Panc1 (cell line): ENCODE measurements at regions not wholly inside any gene's neighbourhood (a gene's known extent, or its start where the extent isn't known, plus 50 kb on each side); places are given as distances from the start of the nearest gene placed in this dataset.

Experiments used
- ATAC-seq: fragments of 200-7000 bp; cut with Tn5 transposase; 2 replicates; pipeline ENCODE4 v1.9.1; 2020; ENCODE audit warnings: mild to moderate bottlenecking, moderate library complexity
- BruUV-seq: library from RNA; stranded (reverse); fragments of 400-500 nt; replicated peaks from 2 replicates; lab custom pipeline; 2021; lab: Mats Ljungman, UMichigan
- CTCF ChIA-PET: fragments of 300-600 bp; sonication (Branson Sonifier 250); formaldehyde crosslinking; loops from one replicate; lab custom pipeline; 2022; ENCODE audit warnings: antibody characterized with exemption; lab: Charles Lee
- POLR2A ChIA-PET: fragments of 300-600 bp; sonication (Branson Sonifier 250); formaldehyde crosslinking; loops from one replicate; lab custom pipeline; 2022; ENCODE audit warnings: antibody characterized with exemption; lab: Charles Lee
- DNase-seq: peaks from one replicate; pipeline ENCODE4 v3.0.0-alpha.2; 2010; ENCODE audit warnings: low read depth, low spot score
- H3K27ac ChIP-seq: 2 replicates; pipeline ENCODE4 v1.5.1; 2011; ENCODE audit warnings: mild to moderate bottlenecking, low read length, inconsistent platforms
- H3K27me3 ChIP-seq: fragments of 200-500 bp; sonication (Bioruptor generic); 2 replicates; pipeline ENCODE4 v1.6.0; 2014; ENCODE audit warnings: low read length, inconsistent platforms; ENCODE audit not compliant: control insufficient read depth, insufficient read depth
- H3K36me3 ChIP-seq: fragments of 200-500 bp; sonication (Bioruptor generic); 2 replicates; pipeline ENCODE4 v1.5.1; 2014; ENCODE audit warnings: inconsistent platforms, mild to moderate bottlenecking, low read length, moderate library complexity; ENCODE audit not compliant: control insufficient read depth, insufficient read depth
- H3K4me1 ChIP-seq: 2 replicates; pipeline ENCODE4 v1.5.1; 2011; ENCODE audit warnings: inconsistent platforms, mild to moderate bottlenecking, low read length, moderate library complexity; ENCODE audit not compliant: control insufficient read depth, insufficient read depth
- H3K4me3 ChIP-seq, 2 experiments: 2 replicates each; pipeline ENCODE4 v1.5.1; 2011 to 2012; ENCODE audit warnings: low read depth in 2 of 2, low read length in 2 of 2, mild to moderate bottlenecking in 2 of 2, inconsistent platforms in 1 of 2, moderate library complexity in 1 of 2
- H3K9me3 ChIP-seq: fragments of 200-500 bp; sonication (Bioruptor generic); 2 replicates; pipeline ENCODE4 v1.5.1; 2014; ENCODE audit warnings: low read depth, mild to moderate bottlenecking, inconsistent platforms, low read length, moderate library complexity; ENCODE audit not compliant: control insufficient read depth, insufficient read depth
- POLR2AphosphoS5 ChIP-seq: IDR thresholded peaks from 2 replicates; pipeline ENCODE4 v1.6.1; 2012; ENCODE audit warnings: mild to moderate bottlenecking, low read depth, low read length, moderate library complexity
- REST ChIP-seq, 2 experiments: IDR thresholded peaks; 2 replicates each; pipeline ENCODE4 v1.6.1; 2011 to 2012; ENCODE audit warnings: low read depth in 2 of 2, control low read depth in 1 of 2, low read length in 1 of 2, mild to moderate bottlenecking in 1 of 2, moderate library complexity in 1 of 2; ENCODE audit not compliant: insufficient read depth in 1 of 2
- SIN3A ChIP-seq: IDR thresholded peaks from 2 replicates; pipeline ENCODE4 v1.6.1; 2012; ENCODE audit warnings: low read depth, mild to moderate bottlenecking, low read length, moderate library complexity, borderline replicate concordance; ENCODE audit not compliant: insufficient read depth
- TCF7L2 ChIP-seq: IDR thresholded peaks from 2 replicates; pipeline ENCODE4 v1.6.1; 2011; ENCODE audit warnings: mild to moderate bottlenecking, low read depth, low read length, inconsistent platforms
- in situ Hi-C: cut with HindIII; loops from 2 replicates; pipeline ENCODE4 v1.10.0; 2016; ENCODE audit warnings: low sequenced_read_pairs, low pct_unique_long_range_greater_than_20kb
- intact Hi-C: fragments of 100-400 bp; cut with micrococcal nuclease; formaldehyde crosslinking; loops from one replicate; pipeline ENCODE4 v1.10.0; 2022; ENCODE audit not compliant: unreplicated experiment
- TF ChIP-seq, protein P1 (sequence below): fragments of 450-650 bp; IDR thresholded peaks from 2 replicates; pipeline ENCODE4 v1.5.1; 2017; ENCODE audit warnings: mild to moderate bottlenecking

GRCh38 chr2:114139542-114139941 lies 249.7 kb downstream of the ACTR3 start:
- DNase-seq (no peak), ATAC-seq (no peak)
- in situ Hi-C loops (no loop called here), intact Hi-C loops (no loop called here)
- ChIA-PET CTCF (no interaction called here), POLR2A (no interaction called here)
- TF ChIP-seq POLR2AphosphoS5 (no peak), REST (IDR thresholded peaks at IDR 0.05; ENCODE audit: insufficient read depth in 1 of 2, low read depth in 2 of 2, low read length in 1 of 2) (no peak), SIN3A (no peak), TCF7L2 (no peak)
- TF ChIP-seq, protein P1, sequence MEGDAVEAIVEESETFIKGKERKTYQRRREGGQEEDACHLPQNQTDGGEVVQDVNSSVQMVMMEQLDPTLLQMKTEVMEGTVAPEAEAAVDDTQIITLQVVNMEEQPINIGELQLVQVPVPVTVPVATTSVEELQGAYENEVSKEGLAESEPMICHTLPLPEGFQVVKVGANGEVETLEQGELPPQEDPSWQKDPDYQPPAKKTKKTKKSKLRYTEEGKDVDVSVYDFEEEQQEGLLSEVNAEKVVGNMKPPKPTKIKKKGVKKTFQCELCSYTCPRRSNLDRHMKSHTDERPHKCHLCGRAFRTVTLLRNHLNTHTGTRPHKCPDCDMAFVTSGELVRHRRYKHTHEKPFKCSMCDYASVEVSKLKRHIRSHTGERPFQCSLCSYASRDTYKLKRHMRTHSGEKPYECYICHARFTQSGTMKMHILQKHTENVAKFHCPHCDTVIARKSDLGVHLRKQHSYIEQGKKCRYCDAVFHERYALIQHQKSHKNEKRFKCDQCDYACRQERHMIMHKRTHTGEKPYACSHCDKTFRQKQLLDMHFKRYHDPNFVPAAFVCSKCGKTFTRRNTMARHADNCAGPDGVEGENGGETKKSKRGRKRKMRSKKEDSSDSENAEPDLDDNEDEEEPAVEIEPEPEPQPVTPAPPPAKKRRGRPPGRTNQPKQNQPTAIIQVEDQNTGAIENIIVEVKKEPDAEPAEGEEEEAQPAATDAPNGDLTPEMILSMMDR = no peak
- no peaks in the 10 kb centered on the region for H3K4me1 ChIP-seq
- H3K9me3 ChIP-seq = no peaks in the 10 kb centered on the region
- H3K27ac ChIP-seq = no peak overlapping the region
- H3K36me3 ChIP-seq = no peaks in the 10 kb centered on the region
- BruUV-seq = no TSS peak
- no peak overlapping the region for H3K4me3 ChIP-seq
- H3K27me3 ChIP-seq = no peaks in the 10 kb centered on the region

DNA sequence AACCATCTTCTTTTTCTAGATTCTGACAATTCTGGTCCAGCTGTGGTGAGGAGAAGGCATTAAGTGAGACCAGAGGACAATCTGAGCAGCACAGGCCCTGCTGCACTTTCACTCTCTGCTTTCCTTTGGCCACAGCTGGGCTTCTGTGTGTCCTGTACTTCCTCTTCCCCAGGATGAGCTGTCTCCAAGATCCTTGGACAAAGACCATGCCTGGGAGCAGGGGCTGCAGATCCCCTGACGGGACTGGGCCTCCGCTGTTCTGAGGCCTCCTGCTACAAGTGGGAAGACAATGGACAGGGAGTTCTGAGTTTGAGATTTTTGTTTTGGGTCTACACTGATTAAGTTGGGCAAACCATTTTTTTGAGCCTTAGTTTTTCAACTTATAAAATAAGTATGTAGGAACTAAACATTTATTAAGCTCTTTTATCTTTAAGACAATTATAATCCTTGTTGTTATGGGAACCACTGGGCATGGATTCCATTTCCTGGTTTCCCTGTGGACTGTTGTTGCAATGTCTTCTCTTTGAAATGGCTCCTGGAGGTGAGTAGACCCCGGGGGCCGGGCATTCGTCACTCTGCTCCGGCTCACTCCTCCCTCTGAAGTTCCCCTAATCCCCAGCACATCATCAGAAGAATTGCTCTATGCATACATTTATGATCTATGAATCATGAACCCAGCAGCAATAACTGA lies 266.6 kb downstream of the ACTR3 start:
- Histone ChIP-seq H3K4me3 (no peak overlapping the region), H3K27ac (no peak overlapping the region), H3K9me3 (no peaks in the 10 kb centered on the region), H3K27me3 (no peaks in the 10 kb centered on the region), H3K4me1 (no peaks in the 10 kb centered on the region), H3K36me3 (no peaks in the 10 kb centered on the region)
- POLR2A ChIA-PET = no interaction called here
- CTCF ChIA-PET = no interaction called here
- intact Hi-C loops = no loop called here
- TF ChIP-seq TCF7L2 = no peak
- TF ChIP-seq, protein P1 = no peak
- no peak for TF ChIP-seq REST (IDR thresholded peaks at IDR 0.05; ENCODE audit: insufficient read depth in 1 of 2, low read depth in 2 of 2, low read length in 1 of 2)
- no peak for TF ChIP-seq SIN3A
- TF ChIP-seq POLR2AphosphoS5 = no peak
- DNase-seq (no peak), ATAC-seq (no peak)
- in situ Hi-C loops = no loop called here
- no TSS peak for BruUV-seq
